ENCODE measurements at regions not wholly inside any gene's neighbourhood (a gene's known extent, or its start where the extent isn't known, plus 50 kb on each side); places are given as distances from the start of the nearest gene placed in this dataset.

- Histone ChIP-seq H3K36me3 (replicated peaks in 1 of 2; ENCODE audit: control insufficient read depth in 2 of 2, insufficient read depth in 2 of 2, low read length in 2 of 2) (no peaks in the 10 kb centered on the region), H3K18ac (ENCODE audit: low read length) (no peak overlapping the region), H2AK5ac (ENCODE audit: low read depth, low read length) (no peak overlapping the region), H3K14ac (ENCODE audit: low read length) (no peak overlapping the region), H3K4me2 (ENCODE audit: insufficient read depth, low read length, poor library complexity, severe bottlenecking) (no peak overlapping the region), H4K91ac (ENCODE audit: low read depth, low read length, poor library complexity) (no peak overlapping the region), H2AFZ (ENCODE audit: low read length) (no peak overlapping the region), H3K9me3 (replicated peaks in 1 of 2; ENCODE audit: control insufficient read depth in 2 of 2, insufficient read depth in 1 of 2, low read depth in 1 of 2, low read length in 2 of 2) (no peaks in the 10 kb centered on the region), H2BK120ac (ENCODE audit: low read depth, low read length) (no peak overlapping the region), H3K27me3 (ENCODE audit: control insufficient read depth in 3 of 3, insufficient read depth in 3 of 3, low read depth in 1 of 3, low read length in 3 of 3) (no peaks in the 10 kb centered on the region), H2BK5ac (ENCODE audit: low read length) (no peak overlapping the region), H3K9ac (ENCODE audit: low read depth, low read length, poor library complexity) (no peak overlapping the region), H3K4ac (ENCODE audit: low read length) (no peak overlapping the region), H2BK15ac (ENCODE audit: low read length) (no peak overlapping the region), H3K4me3 (ENCODE audit: low read length in 2 of 2) (no peak overlapping the region), H3K27ac (replicated peaks; ENCODE audit: low read length) (no peak overlapping the region), H3K79me1 (ENCODE audit: low read depth, low read length) (no peaks in the 10 kb centered on the region), H3K4me1 (ENCODE audit: control insufficient read depth in 2 of 2, insufficient read depth in 1 of 2, low read depth in 1 of 2, low read length in 2 of 2) (no peaks in the 10 kb centered on the region), H4K8ac (ENCODE audit: low read depth, low read length) (no peak overlapping the region), H3K23ac (ENCODE audit: low read depth, low read length, poor library complexity) (no peak overlapping the region), H2BK12ac (ENCODE audit: low read length) (no peak overlapping the region)
- WGBS, 2 donors (ENCODE audit: extremely low coverage in 2 of 2, insufficient read length in 2 of 2, insufficient replicate concordance in 1 of 2): no CpG with 5 or more reads among the region's 5 CpGs
- no peak for DNase-seq (ENCODE audit: low spot score)
These were observed 102.2 kb downstream of the NTMT2 start for GRCh38 chr1:170247751-170248521.

GRCh38 chr1:170250531-170251276, 104.9 kb downstream of the NTMT2 start:
- Histone ChIP-seq H3K18ac (ENCODE audit: low read length) (no peak overlapping the region), H3K4ac (ENCODE audit: low read length) (no peak overlapping the region), H3K36me3 (replicated peaks in 1 of 2; ENCODE audit: control insufficient read depth in 2 of 2, insufficient read depth in 2 of 2, low read length in 2 of 2) (no peaks in the 10 kb centered on the region), H3K9ac (ENCODE audit: low read depth, low read length, poor library complexity) (no peak overlapping the region), H3K79me1 (ENCODE audit: low read depth, low read length) (no peaks in the 10 kb centered on the region), H2BK120ac (ENCODE audit: low read depth, low read length) (no peak overlapping the region), H2AK5ac (ENCODE audit: low read depth, low read length) (no peak overlapping the region), H2BK5ac (ENCODE audit: low read length) (no peak overlapping the region), H3K23ac (ENCODE audit: low read depth, low read length, poor library complexity) (no peak overlapping the region), H3K27me3 (ENCODE audit: control insufficient read depth in 3 of 3, insufficient read depth in 3 of 3, low read depth in 1 of 3, low read length in 3 of 3) (no peaks in the 10 kb centered on the region), H4K91ac (ENCODE audit: low read depth, low read length, poor library complexity) (no peak overlapping the region), H3K27ac (replicated peaks; ENCODE audit: low read length) (no peak overlapping the region), H4K8ac (ENCODE audit: low read depth, low read length) (no peak overlapping the region), H3K14ac (ENCODE audit: low read length) (no peak overlapping the region), H2AFZ (ENCODE audit: low read length) (no peak overlapping the region), H3K4me1 (ENCODE audit: control insufficient read depth in 2 of 2, insufficient read depth in 1 of 2, low read depth in 1 of 2, low read length in 2 of 2) (no peaks in the 10 kb centered on the region), H3K4me3 (ENCODE audit: low read length in 2 of 2) (no peak overlapping the region), H2BK15ac (ENCODE audit: low read length) (no peak overlapping the region), H3K9me3 (replicated peaks in 1 of 2; ENCODE audit: control insufficient read depth in 2 of 2, insufficient read depth in 1 of 2, low read depth in 1 of 2, low read length in 2 of 2) (no peaks in the 10 kb centered on the region), H3K4me2 (ENCODE audit: insufficient read depth, low read length, poor library complexity, severe bottlenecking) (no peak overlapping the region), H2BK12ac (ENCODE audit: low read length) (no peak overlapping the region)
- no CpG with 5 or more reads among the region's 28 CpGs for WGBS, 2 donors (ENCODE audit: extremely low coverage in 2 of 2, insufficient read length in 2 of 2, insufficient replicate concordance in 1 of 2)
- DNase-seq (ENCODE audit: low spot score): no peak

GRCh38 chr1:170252851-170253579, 107.3 kb downstream of the NTMT2 start:
- DNase-seq (ENCODE audit: low spot score): no peak
- Histone ChIP-seq H3K4me2 (ENCODE audit: insufficient read depth, low read length, poor library complexity, severe bottlenecking) (no peak overlapping the region), H2BK5ac (ENCODE audit: low read length) (no peak overlapping the region), H3K9ac (ENCODE audit: low read depth, low read length, poor library complexity) (no peak overlapping the region), H3K18ac (ENCODE audit: low read length) (no peak overlapping the region), H3K27ac (replicated peaks; ENCODE audit: low read length) (no peak overlapping the region), H2AK5ac (ENCODE audit: low read depth, low read length) (no peak overlapping the region), H3K9me3 (replicated peaks in 1 of 2; ENCODE audit: control insufficient read depth in 2 of 2, insufficient read depth in 1 of 2, low read depth in 1 of 2, low read length in 2 of 2) (no peaks in the 10 kb centered on the region), H3K14ac (ENCODE audit: low read length) (no peak overlapping the region), H2BK120ac (ENCODE audit: low read depth, low read length) (no peak overlapping the region), H4K91ac (ENCODE audit: low read depth, low read length, poor library complexity) (no peak overlapping the region), H3K4me3 (ENCODE audit: low read length in 2 of 2) (peak overlapping the region in 1 of 2 donors; percentile 6), H3K23ac (ENCODE audit: low read depth, low read length, poor library complexity) (no peak overlapping the region), H3K27me3 (ENCODE audit: control insufficient read depth in 3 of 3, insufficient read depth in 3 of 3, low read depth in 1 of 3, low read length in 3 of 3) (no peaks in the 10 kb centered on the region), H3K4me1 (ENCODE audit: control insufficient read depth in 2 of 2, insufficient read depth in 1 of 2, low read depth in 1 of 2, low read length in 2 of 2) (no peaks in the 10 kb centered on the region), H2BK15ac (ENCODE audit: low read length) (no peak overlapping the region), H4K8ac (ENCODE audit: low read depth, low read length) (no peak overlapping the region), H2AFZ (ENCODE audit: low read length) (no peak overlapping the region), H3K36me3 (replicated peaks in 1 of 2; ENCODE audit: control insufficient read depth in 2 of 2, insufficient read depth in 2 of 2, low read length in 2 of 2) (no peaks in the 10 kb centered on the region), H3K4ac (ENCODE audit: low read length) (no peak overlapping the region), H2BK12ac (ENCODE audit: low read length) (no peak overlapping the region), H3K79me1 (ENCODE audit: low read depth, low read length) (no peaks in the 10 kb centered on the region)
- WGBS, 2 donors (ENCODE audit: extremely low coverage in 2 of 2, insufficient read length in 2 of 2, insufficient replicate concordance in 1 of 2): no CpG with 5 or more reads among the region's 3 CpGs

- Histone ChIP-seq H3K27me3 (ENCODE audit: control insufficient read depth in 3 of 3, insufficient read depth in 3 of 3, low read depth in 1 of 3, low read length in 3 of 3) (no peaks in the 10 kb centered on the region), H2BK15ac (ENCODE audit: low read length) (no peak overlapping the region), H3K9ac (ENCODE audit: low read depth, low read length, poor library complexity) (no peak overlapping the region), H2BK12ac (ENCODE audit: low read length) (no peak overlapping the region), H2BK5ac (ENCODE audit: low read length) (no peak overlapping the region), H3K36me3 (replicated peaks in 1 of 2; ENCODE audit: control insufficient read depth in 2 of 2, insufficient read depth in 2 of 2, low read length in 2 of 2) (no peaks in the 10 kb centered on the region), H3K9me3 (replicated peaks in 1 of 2; ENCODE audit: control insufficient read depth in 2 of 2, insufficient read depth in 1 of 2, low read depth in 1 of 2, low read length in 2 of 2) (no peaks in the 10 kb centered on the region), H3K27ac (replicated peaks; ENCODE audit: low read length) (no peak overlapping the region), H2AFZ (ENCODE audit: low read length) (no peak overlapping the region), H3K14ac (ENCODE audit: low read length) (no peak overlapping the region), H4K91ac (ENCODE audit: low read depth, low read length, poor library complexity) (no peak overlapping the region), H2BK120ac (ENCODE audit: low read depth, low read length) (no peak overlapping the region), H3K4me2 (ENCODE audit: insufficient read depth, low read length, poor library complexity, severe bottlenecking) (no peak overlapping the region), H3K79me1 (ENCODE audit: low read depth, low read length) (no peaks in the 10 kb centered on the region), H3K4me3 (ENCODE audit: low read length in 2 of 2) (no peak overlapping the region), H4K8ac (ENCODE audit: low read depth, low read length) (no peak overlapping the region), H3K4me1 (ENCODE audit: control insufficient read depth in 2 of 2, insufficient read depth in 1 of 2, low read depth in 1 of 2, low read length in 2 of 2) (no peaks in the 10 kb centered on the region), H3K18ac (ENCODE audit: low read length) (no peak overlapping the region), H3K4ac (ENCODE audit: low read length) (no peak overlapping the region), H2AK5ac (ENCODE audit: low read depth, low read length) (no peak overlapping the region), H3K23ac (ENCODE audit: low read depth, low read length, poor library complexity) (no peak overlapping the region)
- no CpG with 5 or more reads among the region's 3 CpGs for WGBS, 2 donors (ENCODE audit: extremely low coverage in 2 of 2, insufficient read length in 2 of 2, insufficient replicate concordance in 1 of 2)
- no peak for DNase-seq (ENCODE audit: low spot score)
These were observed 108.6 kb downstream of the NTMT2 start for GRCh38 chr1:170254371-170254770.

Data from neuronal stem cell (in vitro differentiated cells).